Stimulated activated naive CD4-positive, alpha-beta T cell (primary cell): ENCODE measurements at regions not wholly inside any gene's neighbourhood (a gene's known extent, or its start where the extent isn't known, plus 50 kb on each side); places are given as distances from the start of the nearest gene placed in this dataset.

Experiments used
- DNase-seq, 6 experiments: peaks; one replicate each; lab custom pipeline; 2025; lab: John Stamatoyannopoulos, UW

GRCh38 chr2:12587729-12588522, 128.8 kb upstream of the TRIB2 start:
- no peak for DNase-seq

GRCh38 chr2:12588986-12589385, 127.8 kb upstream of the TRIB2 start:
- no peak for DNase-seq

DNA sequence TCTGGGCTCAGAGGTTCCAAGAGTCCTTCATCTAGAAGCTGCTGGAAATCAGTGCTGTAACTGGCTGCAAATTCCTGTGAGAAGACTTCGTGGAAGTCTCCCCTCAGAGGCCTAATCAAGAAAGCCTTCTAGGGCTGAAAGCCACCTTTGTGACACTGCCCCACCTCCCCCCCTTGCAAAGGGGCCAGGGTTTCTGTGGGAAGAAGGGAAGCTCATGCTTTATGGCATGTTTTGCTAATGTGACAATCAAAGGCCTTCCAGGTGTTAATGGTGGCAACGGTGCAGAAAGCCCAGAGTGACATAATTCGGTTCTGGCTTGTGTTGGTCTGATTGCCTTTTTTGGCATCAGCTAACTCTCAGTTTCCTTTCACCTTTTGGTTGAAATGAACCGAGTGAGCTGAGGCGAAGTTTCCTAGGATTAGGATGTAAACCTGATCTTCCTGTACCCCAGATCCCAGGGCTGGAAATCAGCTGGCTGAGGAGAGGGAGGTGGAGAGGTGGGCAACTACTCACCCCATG, 126.9 kb upstream of the TRIB2 start:
- DNase-seq = no peak

- DNase-seq = no peak
Observed at GRCh38 chr2:12592296-12592695, 124.4 kb upstream of the TRIB2 start.

DNA sequence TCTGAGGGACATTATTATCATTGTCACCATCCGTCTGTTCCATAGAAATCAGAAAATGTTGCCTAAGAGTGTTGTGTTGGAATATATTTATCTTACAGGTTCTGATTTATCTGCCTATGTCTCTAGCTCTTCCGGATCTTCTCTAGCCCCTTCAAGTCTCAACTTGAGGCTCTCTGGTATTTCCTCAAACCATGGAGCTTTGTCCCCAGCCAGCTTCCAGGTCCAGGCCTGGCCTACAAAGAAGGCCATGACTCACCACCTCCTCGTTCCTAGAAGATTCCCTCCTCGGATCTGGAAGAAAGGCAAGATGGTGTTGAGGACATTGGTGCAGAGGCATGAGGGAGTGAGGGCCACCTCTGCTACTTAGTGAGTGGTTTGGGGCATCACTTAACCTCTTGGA, 122.1 kb upstream of the TRIB2 start:
- DNase-seq = no peak

DNA sequence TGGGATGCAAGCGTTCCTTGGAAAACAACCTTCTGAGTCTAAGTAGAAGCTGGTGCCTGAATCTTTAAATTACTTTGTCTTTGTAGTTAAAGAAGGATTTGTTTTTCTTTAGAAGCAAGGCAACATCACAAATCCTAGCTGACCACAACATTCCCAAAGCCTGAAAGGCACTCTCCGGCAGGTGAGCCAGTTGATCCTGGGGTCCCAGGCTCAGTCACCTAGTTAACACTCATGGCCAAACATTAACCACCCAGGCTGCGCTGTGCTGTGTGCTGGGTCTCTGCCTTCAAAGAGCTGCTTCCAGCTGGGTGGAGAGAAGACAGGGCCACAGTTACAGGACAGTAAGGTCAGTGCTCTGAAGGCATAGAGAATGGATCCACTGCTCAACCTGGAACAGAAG, 120.0 kb upstream of the TRIB2 start:
- DNase-seq = no peak

DNA sequence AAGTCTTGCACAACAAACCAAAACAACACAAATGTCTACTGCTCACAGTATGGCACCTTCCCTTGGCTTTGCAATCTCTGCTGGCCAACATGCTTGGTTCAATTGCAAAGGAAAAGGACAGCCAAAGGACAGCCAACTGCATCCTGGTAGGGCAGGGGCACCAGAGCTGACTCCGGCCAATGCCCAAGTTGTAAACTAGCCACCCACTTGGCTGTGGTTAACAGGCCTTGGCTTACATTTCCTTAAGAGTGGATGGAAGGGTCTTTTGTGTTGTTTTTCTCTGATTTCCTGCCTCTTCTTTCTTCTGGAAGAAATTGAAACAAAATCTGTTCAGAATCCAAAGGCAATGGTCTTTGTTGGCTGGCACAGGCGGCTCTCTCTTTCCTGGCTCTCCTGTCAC, 119.1 kb upstream of the TRIB2 start:
- no peak for DNase-seq

- no peak for DNase-seq
Observed at GRCh38 chr2:12602661-12603060, 114.1 kb upstream of the TRIB2 start.

DNA sequence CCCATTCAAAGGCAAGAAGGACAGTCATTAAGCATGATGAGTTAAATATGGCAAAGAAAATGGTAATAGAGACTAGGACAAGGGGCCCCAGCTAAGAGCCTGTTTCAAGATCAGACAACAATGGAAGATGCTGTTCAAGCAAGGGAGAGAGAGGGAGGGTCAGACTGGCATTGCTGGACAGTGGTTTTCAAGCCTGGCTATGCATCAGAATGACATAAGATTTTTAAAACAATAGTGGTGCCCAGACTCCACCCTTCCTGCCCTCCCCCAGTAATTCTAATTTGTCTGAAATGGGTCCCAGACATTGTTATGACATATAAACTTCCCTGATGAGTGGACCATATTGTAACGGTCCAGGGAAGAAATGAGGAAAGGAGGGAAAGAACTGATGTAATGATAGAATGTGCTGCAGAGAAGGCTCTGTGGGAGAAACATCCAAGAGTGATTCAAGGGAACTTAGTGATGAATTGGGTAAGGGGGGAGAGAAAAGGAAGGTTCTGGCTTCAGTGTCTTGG, 112.9 kb upstream of the TRIB2 start:
- DNase-seq = no peak

DNA sequence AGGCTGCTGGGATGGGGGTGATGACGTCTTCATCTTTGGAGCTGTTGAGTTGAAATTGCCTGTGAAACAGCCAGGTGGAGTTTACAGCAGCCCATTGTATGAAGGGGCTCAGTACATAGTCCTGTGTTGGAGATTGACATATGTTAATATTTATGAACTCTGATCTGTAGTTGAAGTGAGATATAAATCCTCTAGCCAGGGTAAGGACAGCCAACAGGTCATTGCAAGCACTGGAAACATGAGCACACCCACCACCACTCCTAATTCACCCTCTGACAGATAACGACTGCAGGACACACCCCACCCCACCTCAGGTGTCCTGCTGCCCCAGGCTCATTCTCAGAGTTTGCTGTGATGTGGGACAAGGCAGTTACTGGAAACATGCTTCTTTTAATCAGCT, 112.4 kb upstream of the TRIB2 start:
- DNase-seq = no peak

DNA sequence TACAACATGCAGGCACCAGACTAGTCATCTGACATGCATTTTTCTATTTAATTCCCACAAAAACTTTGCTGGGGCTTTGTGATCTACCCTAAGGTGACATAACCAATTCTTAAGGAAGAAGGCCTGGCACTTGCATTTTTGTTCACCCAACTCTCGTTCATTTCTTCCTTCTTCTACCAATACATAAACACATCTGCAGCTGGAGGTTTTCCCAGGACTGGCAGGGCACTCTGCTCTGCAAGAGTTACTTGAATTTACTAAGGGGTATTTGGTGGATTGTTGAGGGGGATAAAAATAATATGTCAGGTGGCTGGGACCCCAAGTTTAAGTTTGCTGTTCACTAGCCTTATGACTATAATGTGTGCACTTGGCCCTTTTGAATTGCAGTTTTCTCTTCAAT, 111.4 kb upstream of the TRIB2 start:
- no peak for DNase-seq

GRCh38 chr2:12605936-12606335, 110.8 kb upstream of the TRIB2 start:
- DNase-seq = no peak

DNA sequence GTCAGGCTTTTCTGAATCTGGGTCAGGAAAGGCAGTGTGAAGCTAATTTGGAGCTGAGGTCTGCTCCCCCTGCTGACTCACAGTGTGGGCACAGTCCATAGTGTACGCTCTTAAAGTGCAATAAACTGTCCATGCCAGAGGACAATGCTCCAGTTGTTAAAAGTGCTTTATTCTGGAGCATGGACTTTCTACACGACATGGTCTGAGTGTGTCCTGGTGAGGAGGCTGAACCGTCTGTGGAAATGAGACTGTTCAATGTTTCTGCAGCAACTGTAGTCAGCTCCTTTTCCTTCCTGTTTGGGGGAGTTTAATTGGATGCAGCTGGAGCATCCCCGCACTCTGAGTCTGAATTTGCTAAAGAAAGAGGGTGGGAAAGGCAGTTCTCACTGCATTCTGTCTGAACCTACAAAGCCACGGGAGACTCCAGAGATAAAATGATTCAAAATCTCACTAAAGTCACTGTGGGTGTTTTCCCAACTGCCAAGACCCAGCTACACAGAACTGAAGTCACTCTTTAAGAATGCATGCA, 110.2 kb upstream of the TRIB2 start:
- DNase-seq = peak in 1 of 6 experiments; percentile 7

DNA sequence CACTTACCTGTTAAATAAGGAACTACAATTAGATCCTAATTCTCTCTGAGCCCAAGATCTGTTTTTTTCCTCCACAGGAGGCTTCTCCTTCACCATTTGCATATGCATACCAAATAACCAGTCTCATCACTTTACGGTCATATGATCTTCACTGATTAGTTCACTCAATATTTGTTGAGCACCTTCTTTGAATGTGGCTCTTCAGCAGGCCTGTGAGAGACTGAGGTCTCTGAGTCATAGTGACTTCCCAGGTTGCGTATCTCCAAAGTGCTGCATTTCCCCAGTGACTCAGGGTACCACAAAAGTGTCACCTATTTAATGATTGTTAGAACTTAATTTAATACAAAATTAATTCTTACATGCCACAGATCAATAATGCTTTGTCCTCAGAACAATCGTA, 108.8 kb upstream of the TRIB2 start:
- DNase-seq = no peak

- no peak for DNase-seq
Observed at GRCh38 chr2:12610314-12610713, 106.4 kb upstream of the TRIB2 start.

DNA sequence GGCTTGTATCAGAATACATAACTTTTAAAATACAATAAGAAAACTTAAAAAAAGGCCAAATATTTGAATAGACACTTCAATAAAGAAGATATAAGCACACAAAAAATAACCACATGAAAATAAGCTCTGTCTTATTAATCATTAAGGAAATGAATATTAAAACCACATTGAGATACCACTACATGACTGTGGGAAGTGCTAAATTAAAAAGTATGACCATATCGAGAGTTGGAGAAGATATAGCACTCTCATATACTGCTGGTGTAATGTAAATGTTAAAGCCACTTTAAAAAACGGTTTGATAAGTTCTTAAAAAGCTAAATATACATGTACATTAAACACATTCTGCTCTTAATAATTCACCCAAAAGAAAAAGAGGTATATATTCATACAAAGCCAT, 104.6 kb upstream of the TRIB2 start:
- DNase-seq = no peak

GRCh38 chr2:12612671-12613070, 104.1 kb upstream of the TRIB2 start:
- no peak for DNase-seq

DNA sequence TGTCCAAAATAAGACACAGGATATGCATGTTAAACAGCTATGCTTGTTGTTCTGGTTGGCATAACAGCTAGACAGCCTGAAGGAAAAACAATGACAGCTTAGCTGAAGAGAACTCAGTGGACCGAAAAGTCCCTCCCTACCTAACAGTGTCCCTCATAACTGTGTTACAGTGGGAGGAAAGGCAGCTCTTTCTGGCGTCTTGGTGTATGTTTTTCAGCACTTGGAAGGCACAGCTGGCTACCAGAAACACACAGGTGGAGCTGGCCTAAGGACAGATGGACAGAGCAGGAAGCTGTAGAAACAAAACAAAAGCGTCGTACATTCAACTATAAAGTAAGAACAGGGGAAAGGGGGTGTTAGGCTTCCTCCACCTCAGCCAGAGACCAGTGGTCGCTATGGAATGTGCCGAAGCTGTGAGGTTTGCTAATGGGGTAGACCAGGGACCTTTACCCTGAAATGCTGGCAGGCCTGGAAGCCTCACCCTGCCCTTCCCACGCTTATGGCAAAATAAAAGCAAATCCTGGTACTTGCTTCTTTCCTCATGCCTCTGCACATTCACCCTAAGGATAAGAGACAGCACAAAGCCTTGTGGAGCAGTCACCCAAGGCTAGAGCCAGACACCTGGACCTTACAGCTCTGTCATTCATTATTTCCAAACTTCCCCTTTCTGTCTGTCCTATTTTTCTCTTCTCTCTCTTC, 103.5 kb upstream of the TRIB2 start:
- DNase-seq = no peak

DNA sequence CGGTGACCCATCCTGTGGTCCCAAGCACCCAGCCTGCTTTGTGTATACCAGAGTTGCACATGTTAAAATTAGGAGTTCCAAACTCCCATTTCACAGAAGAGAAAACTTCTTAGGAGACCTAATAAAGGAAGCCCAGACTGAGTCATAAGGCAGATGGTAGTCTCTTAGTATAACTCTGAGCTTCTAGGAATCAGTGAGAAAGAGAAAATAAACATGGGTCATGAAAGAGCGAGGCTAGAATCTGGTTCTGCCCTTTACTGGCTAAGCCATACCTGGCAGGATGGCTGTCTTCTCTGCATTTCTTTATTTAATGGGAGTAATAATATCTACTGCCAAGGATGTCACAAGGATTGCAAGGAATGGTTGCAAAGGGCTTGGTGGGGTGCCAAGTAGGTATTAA, 101.2 kb upstream of the TRIB2 start:
- no peak for DNase-seq

- no peak for DNase-seq
Observed at GRCh38 chr2:12616456-12617156, 100.1 kb upstream of the TRIB2 start.

- DNase-seq = no peak
Observed at GRCh38 chr2:12617366-12617765, 99.4 kb upstream of the TRIB2 start.

DNA sequence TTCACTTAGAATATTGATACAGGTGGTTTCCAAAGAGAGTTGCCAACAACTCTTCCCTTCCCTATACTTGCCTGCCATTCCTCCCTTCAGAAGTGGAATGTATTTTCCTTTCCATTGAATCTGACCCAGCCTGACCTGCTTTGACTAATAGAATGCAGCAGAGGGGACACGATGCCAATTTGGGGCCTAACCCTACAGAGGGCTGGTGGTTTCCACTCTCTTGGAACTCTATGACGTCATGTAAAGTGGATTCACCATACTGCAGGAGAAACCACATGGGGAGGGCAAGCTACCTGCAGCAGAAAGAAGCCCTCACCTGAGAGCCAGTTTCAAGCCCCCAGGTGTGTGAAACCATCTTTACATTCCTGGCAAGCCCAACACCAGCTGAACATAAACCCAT, 98.9 kb upstream of the TRIB2 start:
- DNase-seq = no peak
